HG02938 (cell line): ENCODE measurements at regions not wholly inside any gene's neighbourhood (a gene's known extent, or its start where the extent isn't known, plus 50 kb on each side); places are given as distances from the start of the nearest gene placed in this dataset.

Experiments
- ATAC-seq: cut with Tn5 transposase; IDR thresholded peaks from one replicate; pipeline ENCODE4 v1.9.1; 2021; ENCODE audit warnings: mild to moderate bottlenecking, moderate library complexity; ENCODE audit not compliant: unreplicated experiment

DNA sequence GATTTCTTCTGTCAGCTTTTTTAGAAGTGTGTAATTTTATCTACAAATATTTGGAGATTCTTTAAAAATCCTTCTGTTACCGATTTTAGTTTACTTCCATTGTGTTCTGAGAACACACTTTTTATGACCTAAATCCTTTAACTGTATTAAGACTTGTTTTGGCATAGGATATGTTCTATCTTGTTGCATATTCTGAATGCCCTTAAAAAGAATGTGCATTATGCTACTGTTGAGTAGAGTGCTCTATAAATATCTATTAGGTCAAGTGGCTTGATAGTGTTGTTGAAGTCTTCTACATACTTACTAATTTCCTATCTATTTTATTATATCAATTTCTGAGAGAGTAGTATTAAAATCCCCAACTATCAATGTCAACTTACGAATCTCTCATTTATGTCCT is 502.2 kb downstream of the MAFB start:
- ATAC-seq, result no peak

DNA sequence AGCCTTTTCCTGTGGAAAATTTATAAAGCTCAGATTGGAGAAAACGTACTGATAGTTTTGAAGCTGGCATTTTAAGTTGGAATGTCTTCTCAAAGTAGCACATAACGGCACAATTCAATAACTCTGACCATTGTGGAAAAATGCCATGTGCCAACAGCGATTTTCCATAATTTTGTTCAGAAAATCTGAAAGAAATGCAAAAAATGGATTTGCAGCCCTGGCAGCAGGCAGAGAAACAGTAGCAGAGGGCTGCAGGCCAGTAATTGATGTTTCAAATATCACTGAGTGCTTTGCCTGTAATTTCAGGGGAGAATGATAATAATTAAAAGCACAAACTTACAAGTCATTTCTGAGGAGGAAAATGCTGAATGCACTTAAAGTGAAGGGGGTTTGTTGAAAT is 507.4 kb downstream of the MAFB start:
- no peak for ATAC-seq

GRCh38 chr20:40176098-40176841 is 512.8 kb downstream of the MAFB start:
- ATAC-seq, result no peak

DNA sequence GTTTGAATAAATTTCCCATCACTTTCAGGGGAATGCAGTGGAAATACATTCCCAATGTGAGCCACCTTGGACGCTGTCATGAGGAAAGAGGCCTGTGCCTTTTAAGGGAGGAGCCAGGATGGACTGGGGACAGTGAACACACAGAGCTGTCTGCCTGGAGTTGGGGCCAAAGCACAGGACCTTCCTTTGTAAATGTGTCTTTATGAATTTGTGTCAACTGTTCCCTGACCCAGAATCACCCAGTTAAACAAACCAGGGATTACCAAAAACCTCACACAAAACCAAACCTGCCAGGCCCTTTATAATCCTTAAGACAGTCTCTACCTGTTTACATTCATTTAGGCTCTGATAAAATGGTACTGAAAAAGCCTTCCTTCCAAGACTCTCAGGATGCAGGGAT is 513.7 kb downstream of the MAFB start:
- ATAC-seq, result no peak

- ATAC-seq, result no peak
Measured at GRCh38 chr20:40173872-40174271, 515.2 kb downstream of the MAFB start.

- no peak for ATAC-seq
Measured at GRCh38 chr20:40168981-40169620, 519.9 kb downstream of the MAFB start.

GRCh38 chr20:40161391-40161790 is 527.6 kb downstream of the MAFB start:
- no peak for ATAC-seq

DNA sequence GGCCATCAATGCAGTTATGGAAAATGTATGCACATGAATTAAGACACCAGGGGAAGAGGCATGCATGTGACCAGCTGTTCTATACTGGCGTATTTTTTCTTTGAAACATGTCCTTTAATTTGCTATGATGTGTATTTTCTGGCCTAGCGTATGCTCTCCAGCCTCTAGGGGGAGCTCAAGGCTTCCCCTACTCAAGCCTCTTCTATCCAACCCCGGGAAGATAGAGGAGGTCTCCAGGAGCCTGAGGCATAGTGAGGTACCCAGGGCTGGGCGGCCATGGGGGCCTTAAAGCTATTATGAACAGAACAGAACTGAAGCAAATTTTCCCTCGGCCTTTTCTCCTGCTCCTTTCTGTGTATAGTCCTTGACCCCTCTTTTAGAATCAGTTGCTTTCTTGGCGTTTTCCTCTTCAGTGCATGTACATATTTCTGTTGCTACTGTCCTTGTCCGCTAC is 528.9 kb downstream of the MAFB start:
- ATAC-seq, result no peak

DNA sequence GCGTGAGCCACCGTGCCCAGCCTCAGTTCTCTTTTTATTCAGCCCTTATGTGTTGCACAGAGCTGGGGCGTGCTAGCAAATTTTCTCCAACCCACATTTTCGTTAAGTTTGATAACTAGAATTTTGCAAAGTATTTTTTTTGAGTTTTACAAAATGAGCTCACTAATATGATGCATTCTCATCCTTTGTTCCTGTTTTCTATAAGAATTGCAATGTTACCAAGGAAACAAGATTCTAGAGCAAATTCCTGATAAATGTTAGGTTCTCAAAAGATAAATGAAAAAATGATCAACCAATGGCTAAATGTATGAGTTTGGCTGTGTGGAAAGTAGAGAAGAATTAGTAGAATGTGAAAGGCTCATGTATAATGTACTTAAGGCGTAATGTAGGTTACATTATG is 529.8 kb downstream of the MAFB start:
- no peak for ATAC-seq

- peak; percentile 93 for ATAC-seq
Measured at GRCh38 chr20:40156600-40157317, 532.3 kb downstream of the MAFB start.

DNA sequence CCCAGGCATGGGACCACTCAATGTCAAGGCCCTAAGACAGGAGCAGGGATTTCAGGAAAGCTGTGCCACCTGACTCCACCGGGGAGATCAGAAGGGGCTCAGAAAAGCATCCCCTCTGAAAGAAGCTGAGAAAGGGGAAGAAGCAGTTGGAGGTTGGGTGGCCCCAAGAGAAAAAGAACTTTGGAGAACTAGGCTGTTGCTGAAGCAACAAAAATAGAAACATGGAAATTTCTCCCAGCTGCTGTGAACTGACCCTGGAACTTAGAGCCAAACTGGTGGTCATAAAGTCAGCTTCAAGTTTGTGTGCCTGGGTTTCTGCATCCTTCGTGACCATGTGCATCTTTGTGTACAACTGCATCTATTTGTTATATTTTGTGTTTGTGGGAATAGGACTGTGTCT is 534.5 kb downstream of the MAFB start:
- ATAC-seq, result no peak

DNA sequence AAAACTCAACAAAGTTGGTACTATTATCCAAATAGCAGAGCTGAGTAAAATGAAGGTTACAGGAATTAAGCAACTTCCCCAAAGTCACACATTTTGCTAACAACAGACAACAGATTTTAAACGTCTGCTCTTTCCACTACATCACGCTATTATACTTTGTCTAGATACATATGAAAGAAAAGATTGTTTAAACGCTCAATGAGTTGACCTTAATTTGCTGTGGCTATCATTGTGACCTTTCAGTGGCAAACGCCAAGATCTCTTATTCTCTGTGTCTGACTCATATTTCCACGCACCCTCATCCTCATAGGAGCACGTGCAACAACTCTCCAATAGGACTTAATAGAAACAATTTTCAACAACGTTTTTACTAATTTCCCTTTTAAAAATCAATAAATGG is 540.1 kb downstream of the MAFB start:
- no peak for ATAC-seq

- no peak for ATAC-seq
Measured at GRCh38 chr20:40146071-40146470, 543.0 kb downstream of the MAFB start.

DNA sequence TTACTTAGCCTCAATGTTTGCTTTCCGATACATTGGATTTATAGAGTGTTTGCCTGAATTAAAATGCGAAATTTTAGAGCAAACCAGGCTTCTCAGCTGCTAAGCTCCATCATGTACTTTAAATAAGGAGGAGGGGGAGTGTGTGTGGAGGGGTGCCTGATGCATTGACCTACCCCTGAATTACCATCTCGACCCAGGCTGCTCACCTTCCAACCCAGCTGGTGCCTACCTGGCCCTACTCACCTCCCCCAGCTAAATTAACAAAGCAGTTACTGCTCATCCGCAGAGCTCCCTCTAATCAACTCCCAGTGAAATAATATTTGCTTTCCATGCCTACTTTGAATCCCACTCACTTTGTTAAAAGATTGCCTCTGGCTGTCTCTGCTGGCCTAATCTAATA is 544.5 kb downstream of the MAFB start:
- ATAC-seq, result no peak

- no peak for ATAC-seq
Measured at GRCh38 chr20:40134176-40134575, 554.9 kb downstream of the MAFB start.

DNA sequence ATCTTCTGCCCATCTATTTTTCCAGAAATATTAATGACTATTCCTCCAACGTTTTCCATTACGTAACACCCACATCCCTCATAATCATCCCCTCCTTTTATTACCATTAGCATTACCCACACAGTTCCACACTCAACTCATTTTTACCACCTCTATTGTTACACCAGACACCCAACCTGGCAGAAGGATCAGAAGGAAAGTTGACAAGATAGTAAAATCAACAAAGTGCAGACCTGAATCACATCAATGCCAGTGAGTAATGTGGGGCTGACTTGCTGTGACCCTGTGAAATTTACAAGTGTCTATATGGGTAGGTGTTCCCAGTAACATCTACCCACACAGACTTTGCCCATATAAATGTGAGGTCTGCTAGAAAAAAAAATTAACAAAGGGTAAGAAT is 568.2 kb downstream of the MAFB start:
- no peak for ATAC-seq

GRCh38 chr20:40111282-40111681 is 577.8 kb downstream of the MAFB start:
- no peak for ATAC-seq

GRCh38 chr20:40110311-40110831 is 578.7 kb downstream of the MAFB start:
- ATAC-seq, result no peak

DNA sequence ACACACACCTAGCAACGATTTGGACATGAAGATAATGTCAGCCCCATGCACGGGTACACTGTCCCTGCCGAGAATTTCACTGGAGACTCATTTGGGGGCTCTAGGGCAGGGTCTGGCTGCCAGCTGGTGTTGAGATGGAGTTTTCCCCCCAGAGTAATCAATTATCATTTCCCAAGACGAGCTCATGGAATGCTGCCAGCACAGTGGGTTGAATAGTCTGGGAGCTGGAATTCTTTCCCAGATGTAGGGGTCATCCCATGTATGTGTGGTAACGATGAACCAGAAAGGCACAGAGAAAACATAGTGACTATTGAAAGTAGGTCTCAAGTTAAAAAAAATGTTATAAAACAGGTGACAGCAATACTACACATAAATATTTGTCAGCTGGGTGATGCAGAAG is 579.9 kb downstream of the MAFB start:
- ATAC-seq, result no peak

- no peak for ATAC-seq
Measured at GRCh38 chr20:40108321-40108720, 580.7 kb downstream of the MAFB start.

GRCh38 chr20:40104959-40105358 is 584.1 kb downstream of the MAFB start:
- no peak for ATAC-seq

- ATAC-seq, result no peak
Measured at GRCh38 chr20:40103420-40103819, 585.6 kb downstream of the MAFB start.
